ENCODE measurements at regions not wholly inside any gene's neighbourhood (a gene's known extent, or its start where the extent isn't known, plus 50 kb on each side); places are given as distances from the start of the nearest gene placed in this dataset.

GRCh38 chr1:186615332-186615731 is 64.9 kb downstream of the PTGS2 start:
- TF ChIP-seq, protein P1, sequence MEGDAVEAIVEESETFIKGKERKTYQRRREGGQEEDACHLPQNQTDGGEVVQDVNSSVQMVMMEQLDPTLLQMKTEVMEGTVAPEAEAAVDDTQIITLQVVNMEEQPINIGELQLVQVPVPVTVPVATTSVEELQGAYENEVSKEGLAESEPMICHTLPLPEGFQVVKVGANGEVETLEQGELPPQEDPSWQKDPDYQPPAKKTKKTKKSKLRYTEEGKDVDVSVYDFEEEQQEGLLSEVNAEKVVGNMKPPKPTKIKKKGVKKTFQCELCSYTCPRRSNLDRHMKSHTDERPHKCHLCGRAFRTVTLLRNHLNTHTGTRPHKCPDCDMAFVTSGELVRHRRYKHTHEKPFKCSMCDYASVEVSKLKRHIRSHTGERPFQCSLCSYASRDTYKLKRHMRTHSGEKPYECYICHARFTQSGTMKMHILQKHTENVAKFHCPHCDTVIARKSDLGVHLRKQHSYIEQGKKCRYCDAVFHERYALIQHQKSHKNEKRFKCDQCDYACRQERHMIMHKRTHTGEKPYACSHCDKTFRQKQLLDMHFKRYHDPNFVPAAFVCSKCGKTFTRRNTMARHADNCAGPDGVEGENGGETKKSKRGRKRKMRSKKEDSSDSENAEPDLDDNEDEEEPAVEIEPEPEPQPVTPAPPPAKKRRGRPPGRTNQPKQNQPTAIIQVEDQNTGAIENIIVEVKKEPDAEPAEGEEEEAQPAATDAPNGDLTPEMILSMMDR (IDR thresholded peaks at IDR 0.05; ENCODE audit: low read depth, low read length), result no peak
- no peak for TF ChIP-seq MAX (IDR thresholded peaks at IDR 0.05; ENCODE audit: low read depth, low read length)

Data from NB4 (cell line).